NCI-H510A (cell line): ENCODE measurements at regions not wholly inside any gene's neighbourhood (a gene's known extent, or its start where the extent isn't known, plus 50 kb on each side); places are given as distances from the start of the nearest gene placed in this dataset.

Experiments used
- DNase-seq: peaks from one replicate; lab custom pipeline; 2025; lab: John Stamatoyannopoulos, UW

DNA sequence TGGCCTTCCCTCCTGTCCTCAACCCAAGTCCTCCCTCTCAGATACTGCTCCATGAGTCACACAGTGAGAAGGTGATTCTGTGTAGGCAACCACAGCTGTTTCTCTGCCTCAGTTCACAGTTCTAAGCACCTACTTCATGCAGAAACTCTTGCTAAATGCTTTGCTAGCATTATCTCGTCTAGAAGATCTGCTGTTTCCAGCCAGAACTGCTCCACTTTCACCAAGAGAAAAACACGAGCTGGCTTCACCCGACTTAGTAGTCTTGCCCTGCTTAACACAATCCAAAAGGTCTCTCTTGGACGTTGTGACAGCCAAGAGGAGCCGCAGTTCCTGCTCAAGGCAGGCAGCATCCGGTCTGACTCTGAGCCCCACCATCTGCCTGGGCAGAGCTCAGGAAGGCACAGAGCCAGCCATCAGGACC is 272.1 kb downstream of the UACA start:
- DNase-seq: no peak

DNA sequence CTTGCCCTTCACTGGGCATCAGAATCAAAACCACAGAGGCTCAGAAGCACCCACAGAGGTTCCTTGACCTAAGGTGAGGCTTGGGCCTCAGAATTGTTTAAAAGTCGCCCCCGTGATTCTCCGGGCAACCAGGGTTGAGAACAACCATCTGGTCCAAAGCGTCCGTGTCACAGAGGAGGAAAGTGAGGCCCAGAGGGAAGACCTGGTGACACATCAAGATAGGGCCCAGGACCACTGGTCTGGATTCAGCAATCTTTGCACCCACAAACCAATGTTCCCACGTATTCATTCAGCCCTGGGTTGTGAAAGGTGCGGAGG is 272.6 kb downstream of the UACA start:
- DNase-seq: no peak

DNA sequence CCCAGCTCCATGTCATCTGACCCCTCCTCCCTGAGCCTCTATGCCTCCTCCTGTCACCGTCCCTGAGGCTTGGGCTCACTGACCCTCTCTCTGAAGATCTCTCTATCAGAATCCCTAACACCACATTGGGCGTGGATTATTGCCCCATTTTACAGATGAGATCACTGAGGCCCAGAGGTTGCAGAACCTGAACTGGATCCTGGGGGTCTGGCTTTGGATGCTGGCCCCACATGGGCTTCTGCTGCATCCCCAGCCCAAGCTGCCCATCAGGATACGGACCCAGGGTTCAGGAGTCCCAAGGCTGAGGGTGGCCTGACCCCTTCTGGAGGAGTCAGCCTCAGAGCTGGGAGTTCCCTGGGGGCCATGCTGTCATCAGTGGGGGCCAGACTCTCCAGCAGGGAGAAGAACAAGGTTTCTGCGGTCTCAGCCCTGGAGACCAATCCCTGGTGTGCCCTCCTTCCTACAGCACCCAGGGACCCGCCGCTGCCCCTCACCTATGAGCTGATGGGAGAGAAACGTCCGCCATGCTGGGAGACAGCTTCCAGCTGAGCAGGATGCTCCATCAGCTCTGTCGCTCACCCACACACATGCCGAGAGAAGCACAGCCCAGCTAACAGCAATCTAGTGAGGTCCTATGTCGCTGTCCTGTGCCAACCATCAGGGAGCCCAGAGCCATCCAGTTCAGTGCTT is 273.1 kb downstream of the UACA start:
- DNase-seq: no peak

DNA sequence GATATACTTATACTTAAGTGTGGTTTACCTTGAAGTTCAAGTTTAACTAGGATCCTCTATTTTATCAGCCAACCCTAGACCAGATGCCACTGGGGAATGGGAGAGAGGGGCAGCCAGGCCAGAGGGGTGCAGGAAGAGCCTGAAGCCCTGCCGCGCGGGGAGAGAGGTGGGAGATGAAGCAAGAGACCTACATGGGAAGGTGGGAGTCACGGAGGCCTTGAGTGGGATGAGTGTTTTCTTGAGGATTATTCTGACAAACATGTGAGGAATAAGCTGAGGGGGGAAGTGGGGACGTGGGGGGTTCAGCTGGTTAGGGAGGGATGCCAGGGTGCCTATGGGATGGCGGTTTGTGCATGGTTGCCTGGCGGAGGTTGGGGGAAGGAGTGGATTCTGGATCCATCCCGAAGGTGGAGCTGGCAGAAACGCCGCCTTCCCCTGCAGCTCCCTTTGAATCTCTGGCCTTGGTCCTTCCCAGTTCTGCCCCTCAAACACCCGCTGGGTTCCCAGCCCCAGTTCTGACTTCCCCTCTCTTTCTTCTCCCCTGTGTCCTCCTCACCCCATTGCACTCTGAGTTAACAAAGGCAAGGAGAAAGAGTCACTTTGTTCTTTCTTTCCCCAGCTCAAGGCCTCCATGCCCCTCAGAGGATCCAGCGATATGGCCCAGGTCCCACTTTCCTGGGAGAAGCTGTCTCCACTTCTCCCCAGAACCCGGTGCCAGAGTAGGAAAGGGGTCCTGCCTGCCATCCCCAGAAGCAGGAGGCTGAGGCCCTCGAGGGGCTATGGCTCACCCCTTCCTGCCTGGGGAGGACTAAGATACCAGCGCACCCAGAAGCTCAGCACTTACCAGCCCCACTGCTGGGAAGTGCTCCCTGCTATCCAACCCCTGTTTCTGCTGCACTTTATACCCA is 274.2 kb downstream of the UACA start:
- no peak for DNase-seq

DNA sequence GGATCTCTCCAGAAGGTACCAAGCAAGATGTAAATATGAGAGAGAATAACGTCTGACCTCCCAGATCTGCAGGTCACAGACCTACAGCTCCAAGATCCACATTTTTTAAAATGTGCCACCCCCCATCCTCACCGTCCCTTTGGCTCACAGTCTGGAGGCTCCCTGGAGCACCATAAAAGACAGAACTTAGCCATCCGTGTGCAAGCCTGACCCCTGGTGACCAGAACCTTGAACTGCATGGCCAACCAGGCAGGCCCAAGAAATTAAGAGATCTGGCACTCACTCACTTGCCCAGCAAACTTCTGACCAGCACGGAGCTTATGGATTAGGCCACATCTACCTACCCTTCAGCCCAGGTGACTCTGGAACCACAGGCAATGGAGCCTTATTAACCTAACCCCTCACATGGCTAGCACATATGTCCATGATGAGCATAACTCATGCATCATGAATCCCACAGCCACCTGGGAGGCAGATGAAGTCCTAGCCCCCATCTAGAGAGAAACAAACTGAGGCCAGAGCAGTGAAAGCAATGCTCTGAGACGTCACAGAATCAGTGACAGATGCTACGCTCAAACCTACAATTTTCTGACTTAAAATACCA is 275.3 kb downstream of the UACA start:
- no peak for DNase-seq

DNA sequence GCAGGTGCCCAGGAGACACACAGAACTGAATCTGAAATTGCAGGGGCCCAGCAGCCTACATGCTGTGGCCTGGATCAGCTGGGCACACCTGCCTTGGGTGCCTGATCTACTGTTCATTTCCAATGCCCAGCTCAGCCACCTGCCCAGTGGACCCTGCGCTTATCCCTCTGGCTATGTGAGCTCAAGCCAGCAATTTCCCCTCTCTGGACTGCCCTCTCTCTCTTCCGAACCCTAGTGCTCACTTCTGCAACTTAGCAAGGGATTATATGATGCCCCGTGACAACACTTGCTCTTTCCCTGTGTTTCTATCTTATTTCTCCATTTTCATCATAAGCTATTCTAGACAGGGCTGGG is 276.0 kb downstream of the UACA start:
- no peak for DNase-seq

DNA sequence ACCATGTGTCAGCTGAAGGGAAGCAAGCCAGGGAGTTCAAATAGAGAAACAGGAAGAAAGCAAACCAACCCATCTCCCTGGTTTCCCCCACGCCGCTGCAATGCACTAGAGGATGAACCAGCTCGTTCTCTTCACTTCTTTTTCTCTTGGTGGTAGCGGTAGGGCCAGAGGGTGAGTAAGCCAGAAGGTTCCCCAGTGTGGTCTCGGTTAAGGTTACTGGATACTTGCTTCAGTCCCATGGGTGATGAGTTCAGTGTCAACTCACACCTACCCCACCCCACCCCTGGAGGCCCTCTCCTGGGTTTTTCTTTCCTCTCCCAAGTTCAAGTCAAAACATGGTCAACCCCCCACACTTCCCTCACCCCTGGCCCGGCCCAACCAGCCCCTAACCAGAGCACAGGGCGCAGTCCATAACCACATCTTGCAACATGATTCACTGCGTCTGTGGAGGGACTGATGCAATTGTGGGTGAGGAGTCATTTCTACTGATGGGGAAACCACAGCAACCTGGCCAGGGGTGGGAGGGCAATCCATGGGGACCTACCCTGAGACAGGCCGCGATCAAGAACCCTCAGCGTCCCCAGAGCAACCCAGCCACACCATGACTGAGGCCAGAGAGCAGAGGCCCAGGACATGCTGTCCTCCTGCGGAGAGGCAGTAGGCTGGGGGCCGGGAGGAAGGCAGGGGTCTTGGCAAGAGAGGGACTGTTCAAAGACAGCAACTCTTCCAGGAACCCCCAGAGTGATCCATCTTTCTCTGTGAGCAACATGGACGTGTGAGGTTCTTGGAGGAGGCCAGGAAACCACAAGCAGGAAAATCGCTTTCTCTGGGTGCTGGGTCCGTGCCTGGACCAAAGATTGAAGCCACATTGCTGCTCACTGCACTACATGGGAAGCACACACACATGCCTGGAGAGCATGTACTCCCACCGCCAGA is 276.6 kb downstream of the UACA start:
- DNase-seq: no peak

DNA sequence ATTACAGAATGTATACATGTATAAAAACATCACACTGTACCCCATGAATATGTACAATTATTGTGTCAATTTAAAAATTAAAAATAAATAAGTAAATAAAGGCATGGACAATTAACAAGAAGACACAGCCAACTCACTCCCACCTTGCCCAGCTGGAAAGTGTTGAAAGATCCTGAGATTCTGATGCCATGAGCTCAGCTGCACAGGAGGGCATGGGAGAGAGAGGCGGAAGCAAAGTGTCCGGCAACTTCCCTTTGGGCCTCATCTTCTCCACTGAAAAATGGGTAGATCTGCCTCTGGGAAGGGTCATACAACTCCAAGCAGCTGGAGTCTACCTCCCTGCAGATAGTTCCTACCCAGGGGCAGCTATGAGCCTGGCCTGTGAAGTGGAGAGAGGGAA is 277.3 kb downstream of the UACA start:
- no peak for DNase-seq

DNA sequence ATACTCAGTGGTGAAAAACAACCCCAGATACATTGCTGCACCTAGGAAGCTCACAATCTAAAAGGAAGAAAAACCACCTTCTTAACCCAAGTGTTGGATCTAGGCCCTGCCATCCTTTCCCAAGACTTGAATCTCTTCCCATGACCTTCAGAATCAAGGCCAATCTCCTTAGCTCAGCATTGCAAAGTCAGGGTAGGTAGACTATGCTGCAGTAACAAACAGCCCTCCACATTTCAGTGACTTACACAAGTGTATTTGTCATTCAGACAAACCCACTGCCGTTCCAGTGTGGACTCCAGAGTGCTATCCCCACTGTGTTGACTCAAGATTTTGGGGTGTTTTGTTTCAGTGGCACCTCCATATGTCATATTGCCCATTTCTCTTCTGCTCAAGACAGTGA is 278.4 kb downstream of the UACA start:
- no peak for DNase-seq

DNA sequence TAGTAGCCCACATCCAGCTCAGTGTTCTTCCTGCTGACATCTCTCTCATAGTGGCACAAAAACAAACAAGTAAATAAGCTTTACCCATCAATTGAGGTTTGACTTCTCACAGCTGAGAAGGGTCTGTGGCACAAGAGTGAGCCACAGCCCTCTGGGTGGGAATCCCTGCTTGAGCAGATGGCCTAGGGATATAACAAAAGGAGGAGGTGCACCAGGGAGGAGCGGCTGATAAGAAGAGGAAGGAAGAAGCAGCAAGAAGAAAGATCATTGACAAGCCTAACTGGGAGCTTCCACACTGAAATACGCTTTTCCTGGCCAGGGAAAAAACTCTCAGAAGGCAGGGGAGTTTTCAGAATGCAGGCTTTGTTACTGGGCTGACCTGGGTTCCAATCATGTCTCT is 279.8 kb downstream of the UACA start:
- DNase-seq: no peak

DNA sequence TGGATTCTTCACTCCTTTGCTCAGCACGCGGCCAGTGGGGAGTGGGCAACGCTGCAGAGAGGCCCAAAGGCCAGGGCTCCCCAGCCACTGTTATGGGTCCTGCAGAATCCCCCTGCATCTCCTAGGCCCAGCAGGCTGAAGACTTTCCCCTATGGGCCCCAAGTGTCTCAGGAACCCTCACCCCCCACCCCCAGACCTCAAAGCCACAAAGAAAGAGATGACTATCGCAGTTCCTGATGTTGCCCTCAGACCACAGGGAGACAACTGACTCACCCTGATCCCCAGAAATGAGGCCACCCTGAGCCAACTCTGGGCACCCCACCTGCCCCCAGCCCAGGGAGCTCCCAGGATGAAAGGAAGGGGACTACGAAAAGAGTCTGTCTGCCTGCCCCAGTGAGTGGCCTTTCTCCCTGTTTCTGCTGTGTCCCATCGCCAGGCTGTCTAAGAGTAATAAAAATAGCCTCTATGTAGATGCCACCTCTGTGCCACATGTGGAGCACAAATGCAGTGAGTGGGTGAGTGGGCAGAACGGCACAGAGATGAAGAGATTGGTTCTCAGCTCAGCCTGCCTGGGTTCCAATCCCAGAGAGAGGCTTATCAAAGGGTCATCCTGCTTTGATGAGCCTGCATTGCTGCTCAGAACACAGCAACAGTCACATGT is 283.0 kb downstream of the UACA start:
- no peak for DNase-seq

DNA sequence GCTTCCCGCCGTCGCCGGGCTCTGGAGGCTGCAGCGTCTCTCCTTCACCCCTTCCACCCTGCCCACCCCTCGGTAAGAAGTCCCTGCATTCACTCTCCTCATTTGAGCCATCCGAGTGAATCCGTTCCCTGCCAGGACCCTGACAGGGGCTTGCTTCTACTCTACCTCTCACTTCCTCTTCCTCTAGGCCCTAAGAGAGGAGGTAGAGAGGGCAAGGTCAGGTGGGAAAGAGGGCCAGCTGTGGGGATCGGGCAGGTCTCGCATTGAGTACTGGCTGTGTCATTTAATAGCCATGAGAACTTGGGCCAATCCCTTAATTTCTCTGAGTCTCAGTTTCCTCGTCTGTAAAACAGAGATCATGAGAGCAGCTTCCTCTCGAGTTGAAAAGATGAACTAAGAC is 283.6 kb downstream of the UACA start:
- no peak for DNase-seq

DNA sequence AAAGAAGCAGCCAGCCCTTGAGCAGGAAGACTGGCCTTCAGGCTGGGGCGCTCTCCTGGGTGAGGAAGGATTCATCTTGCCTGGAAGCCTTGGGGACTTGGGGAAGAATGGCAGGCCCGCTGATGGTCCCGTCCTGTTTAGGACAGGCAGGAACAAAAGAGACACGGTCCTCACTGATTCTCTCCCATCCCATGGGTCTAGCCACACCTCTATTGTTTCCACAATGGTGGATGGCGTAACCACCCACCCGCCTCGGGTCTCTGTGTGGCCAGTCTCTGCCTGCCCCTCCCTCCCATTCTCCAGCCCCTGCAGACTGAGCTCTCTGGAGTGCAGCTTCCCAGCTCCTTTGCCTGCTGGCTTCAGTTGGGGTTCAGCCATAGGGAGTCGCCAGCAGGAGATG is 284.3 kb downstream of the UACA start:
- no peak for DNase-seq

DNA sequence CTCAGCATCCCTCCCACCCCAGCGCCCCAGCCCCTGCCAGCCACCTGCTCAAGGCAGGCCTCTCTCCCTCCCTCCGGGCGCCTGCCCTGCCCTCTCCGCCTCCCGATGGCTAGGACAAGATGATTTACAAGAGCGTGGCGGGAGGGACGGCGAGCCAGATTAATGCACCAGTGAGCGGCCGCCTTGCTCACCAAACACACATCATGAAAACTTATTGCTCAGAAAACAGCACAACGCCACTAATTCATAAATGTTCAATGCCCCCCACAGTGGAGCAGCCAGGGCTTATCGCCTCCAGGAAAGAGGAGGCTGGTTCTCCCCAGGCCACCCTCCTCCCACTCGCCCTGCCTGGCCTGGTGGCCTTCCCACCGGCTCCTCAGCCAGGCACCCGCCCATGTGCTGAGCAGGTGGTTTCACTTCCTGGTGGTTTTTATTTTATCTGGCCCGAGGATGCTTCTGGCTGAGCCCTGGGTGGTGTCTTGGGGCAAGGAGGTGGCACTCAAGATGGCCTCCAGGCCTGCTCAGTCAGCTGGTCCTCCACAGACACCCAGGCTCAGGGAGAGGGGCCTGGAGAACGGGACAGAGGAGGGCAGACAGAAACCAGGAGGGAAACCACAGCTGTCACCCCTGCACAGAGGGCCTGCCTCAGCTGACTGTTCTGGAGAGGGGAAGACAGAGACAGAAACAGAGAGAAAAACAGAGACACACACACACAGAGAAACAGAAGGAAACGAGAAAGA is 284.9 kb downstream of the UACA start:
- DNase-seq: no peak

DNA sequence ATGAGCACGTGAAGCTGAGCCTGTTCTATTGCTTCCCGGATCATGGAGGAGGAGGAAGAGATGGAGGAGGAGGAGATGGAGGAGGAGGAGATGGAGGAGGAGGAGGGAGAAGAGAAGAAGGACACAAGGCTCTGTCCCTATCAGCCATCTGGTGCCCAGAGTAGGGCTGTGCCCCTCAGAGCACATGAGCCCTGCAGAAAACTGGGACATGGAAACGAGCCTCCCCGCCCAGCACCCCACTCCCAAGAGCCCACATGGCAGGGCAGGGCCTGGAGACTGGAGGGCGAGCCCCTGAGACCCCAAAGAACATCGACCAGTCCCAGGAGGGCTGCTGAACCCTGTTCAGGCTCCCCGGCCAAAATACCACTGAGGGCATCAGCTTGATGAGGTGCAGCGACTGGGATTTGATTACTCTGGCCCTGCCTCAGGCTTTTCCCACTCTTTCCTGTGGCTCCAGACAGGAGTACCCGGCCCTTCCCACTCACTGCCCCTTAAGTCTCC is 285.6 kb downstream of the UACA start:
- no peak for DNase-seq

DNA sequence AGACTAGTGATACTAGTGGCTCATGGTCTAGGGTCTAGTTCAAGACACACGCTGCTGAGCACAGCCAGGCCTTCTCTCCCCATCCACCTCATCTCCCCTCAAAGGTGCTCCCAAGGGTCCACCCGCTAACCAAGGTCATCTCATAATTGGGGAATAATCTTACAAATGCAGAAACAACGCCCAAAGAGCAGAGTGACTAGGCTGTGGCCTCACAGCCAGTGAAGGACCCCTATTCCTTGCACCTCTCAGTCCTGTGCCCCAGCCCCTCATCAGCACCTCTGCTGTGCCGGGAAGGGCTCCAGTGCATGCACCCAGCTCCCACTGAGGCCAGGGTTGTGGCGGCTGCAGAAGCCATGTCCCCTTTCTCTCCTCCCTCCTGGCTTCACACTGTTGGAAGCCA is 286.9 kb downstream of the UACA start:
- DNase-seq: no peak

DNA sequence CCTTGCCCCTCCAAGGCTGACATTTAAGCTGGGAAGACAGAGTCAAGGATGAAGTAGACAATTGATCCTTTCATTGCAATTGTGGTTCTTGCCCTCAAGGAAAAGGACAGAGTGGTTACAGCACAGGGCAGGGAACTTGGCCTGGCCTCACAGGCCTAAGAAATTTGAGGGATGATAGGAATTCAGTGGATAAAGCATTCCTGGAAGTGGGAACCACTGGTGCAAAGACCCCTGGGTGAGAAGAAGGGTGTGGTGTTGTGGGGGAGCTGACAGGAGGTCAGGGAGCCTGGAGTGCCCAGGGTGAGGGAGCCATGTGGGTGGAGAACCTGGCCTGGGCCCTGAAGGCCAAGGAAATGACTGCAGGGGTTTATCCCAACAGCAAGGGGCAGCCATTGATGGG is 287.4 kb downstream of the UACA start:
- no peak for DNase-seq

DNA sequence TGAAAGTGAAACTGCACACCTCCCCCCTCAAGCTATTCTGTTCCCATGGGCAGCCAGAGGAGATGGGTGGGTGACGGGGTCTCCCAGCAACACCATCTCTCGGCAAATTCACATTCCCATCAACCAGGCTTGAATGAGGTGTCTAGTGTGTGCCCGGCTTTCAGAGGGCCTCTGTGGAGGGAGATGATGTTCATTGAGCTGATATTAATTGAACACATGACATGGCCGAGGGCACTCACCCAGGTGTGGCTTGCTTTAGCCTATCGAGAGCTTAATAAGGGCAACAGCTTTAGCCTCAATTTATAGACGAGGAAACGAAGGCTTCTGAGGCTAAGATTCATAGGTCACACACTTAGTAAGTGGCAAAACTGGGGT is 288.0 kb downstream of the UACA start:
- no peak for DNase-seq

DNA sequence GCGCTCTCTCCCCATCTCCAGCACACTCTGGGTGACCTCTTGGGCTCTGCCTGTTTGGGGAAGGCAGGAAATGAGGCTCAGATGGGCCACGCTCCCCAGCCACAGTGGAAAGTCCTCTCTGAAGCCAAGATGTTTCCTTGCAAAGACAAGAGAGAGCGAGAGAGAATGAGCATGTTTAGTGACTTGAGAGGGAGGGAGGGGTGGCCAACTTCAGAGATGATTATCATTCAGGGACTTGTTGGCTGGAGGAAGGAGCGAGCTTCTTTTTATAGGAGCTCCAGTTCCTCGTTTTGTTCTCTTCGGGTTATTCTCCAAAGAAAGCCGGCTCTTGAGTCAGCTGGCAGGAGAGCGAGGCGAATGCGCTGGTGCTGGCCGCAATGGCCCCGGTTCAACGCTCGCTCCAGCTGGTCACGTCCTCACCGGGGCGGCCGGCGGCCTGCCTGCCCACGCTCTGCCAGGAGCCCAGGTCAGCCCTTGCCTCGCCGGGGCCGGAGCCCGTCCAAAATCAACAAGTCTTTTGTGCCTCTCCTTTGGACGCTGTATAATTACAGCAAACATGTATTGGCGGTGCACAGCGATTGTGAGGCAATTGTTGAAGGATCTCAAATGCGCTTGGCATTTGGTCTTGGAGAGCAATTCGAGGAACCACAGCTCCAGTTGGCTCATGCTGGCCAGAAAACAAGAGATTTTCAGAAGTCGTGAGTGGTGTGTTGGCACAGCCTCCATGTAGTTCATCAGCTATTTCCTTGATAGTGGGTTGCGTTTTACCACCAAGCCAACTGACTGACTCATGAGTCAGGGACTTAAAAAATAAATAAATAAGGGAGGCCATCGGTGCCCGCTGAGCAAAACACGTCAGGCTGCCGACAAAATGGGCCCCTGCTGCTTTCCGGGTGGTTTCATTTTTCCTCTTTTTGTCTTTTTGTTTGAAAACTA is 288.6 kb downstream of the UACA start:
- no peak for DNase-seq
